ENCODE measurements at regions not wholly inside any gene's neighbourhood (a gene's known extent, or its start where the extent isn't known, plus 50 kb on each side); places are given as distances from the start of the nearest gene placed in this dataset.

GRCh38 chr18:33838054-33838453 lies 260.0 kb downstream of the ASXL3 start:
- Histone ChIP-seq H3K4me2 (no peak overlapping the region), H2AFZ (no peak overlapping the region), H3K4me3 (no peak overlapping the region), H4K20me1 (ENCODE audit: insufficient read depth, poor library complexity, severe bottlenecking) (no peaks in the 10 kb centered on the region), H3K27me3 (no peaks in the 10 kb centered on the region), H3K79me2 (no peaks in the 10 kb centered on the region), H3K36me3 (replicated peaks; ENCODE audit: insufficient read depth, low read depth) (no peaks in the 10 kb centered on the region), H3K27ac (no peak overlapping the region), H3K4me1 (ENCODE audit: insufficient read depth) (no peaks in the 10 kb centered on the region), H3K9me3 (ENCODE audit: low read depth) (no peaks in the 10 kb centered on the region), H3K9me2 (replicated peaks; ENCODE audit: insufficient read depth) (no peaks in the 10 kb centered on the region)
- TF ChIP-seq, protein P1, sequence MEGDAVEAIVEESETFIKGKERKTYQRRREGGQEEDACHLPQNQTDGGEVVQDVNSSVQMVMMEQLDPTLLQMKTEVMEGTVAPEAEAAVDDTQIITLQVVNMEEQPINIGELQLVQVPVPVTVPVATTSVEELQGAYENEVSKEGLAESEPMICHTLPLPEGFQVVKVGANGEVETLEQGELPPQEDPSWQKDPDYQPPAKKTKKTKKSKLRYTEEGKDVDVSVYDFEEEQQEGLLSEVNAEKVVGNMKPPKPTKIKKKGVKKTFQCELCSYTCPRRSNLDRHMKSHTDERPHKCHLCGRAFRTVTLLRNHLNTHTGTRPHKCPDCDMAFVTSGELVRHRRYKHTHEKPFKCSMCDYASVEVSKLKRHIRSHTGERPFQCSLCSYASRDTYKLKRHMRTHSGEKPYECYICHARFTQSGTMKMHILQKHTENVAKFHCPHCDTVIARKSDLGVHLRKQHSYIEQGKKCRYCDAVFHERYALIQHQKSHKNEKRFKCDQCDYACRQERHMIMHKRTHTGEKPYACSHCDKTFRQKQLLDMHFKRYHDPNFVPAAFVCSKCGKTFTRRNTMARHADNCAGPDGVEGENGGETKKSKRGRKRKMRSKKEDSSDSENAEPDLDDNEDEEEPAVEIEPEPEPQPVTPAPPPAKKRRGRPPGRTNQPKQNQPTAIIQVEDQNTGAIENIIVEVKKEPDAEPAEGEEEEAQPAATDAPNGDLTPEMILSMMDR (IDR thresholded peaks at IDR 0.05; ENCODE audit: poor library complexity): no peak
- TF ChIP-seq EZH2phosphoT487 (IDR thresholded peaks at IDR 0.05; ENCODE audit: low read depth, severe bottlenecking, unreplicated experiment) (no peak), EZH2 (IDR thresholded peaks at IDR 0.05; ENCODE audit: borderline replicate concordance) (no peak)
- 89% methylated on average over 1 of the region's 1 CpG for WGBS (ENCODE audit: low lambda C conversion rate, missing lambda C conversion rate)
- no peak for DNase-seq (ENCODE audit: low spot score)

DNA sequence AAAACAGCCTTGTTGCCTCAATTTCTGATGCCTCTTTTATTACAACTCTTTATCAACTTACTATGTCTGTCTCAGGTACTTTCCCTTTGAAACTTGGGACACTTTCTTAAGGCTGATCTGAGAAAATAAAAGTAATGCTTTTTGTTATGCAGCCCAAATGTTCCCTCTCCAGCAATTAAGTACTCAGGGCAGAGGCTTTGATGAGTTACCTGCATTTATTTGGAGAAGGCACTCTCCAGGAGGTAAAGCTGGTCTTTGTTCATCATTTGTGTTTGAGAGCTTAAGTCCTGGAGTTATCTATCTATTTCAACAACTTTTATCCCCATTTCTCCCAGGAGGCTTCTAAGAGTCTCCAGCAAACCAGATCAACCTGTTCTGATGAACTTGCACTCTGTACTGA lies 259.2 kb downstream of the ASXL3 start:
- no peak for TF ChIP-seq EZH2 (IDR thresholded peaks at IDR 0.05; ENCODE audit: borderline replicate concordance)
- TF ChIP-seq, protein P1 (IDR thresholded peaks at IDR 0.05; ENCODE audit: poor library complexity): no peak
- no peak for TF ChIP-seq EZH2phosphoT487 (IDR thresholded peaks at IDR 0.05; ENCODE audit: low read depth, severe bottlenecking, unreplicated experiment)
- Histone ChIP-seq H3K4me3 (no peak overlapping the region), H3K4me1 (ENCODE audit: insufficient read depth) (no peaks in the 10 kb centered on the region), H3K9me2 (replicated peaks; ENCODE audit: insufficient read depth) (no peaks in the 10 kb centered on the region), H3K27ac (no peak overlapping the region), H3K9me3 (ENCODE audit: low read depth) (no peaks in the 10 kb centered on the region), H3K36me3 (replicated peaks; ENCODE audit: insufficient read depth, low read depth) (no peaks in the 10 kb centered on the region), H3K79me2 (no peaks in the 10 kb centered on the region), H4K20me1 (ENCODE audit: insufficient read depth, poor library complexity, severe bottlenecking) (no peaks in the 10 kb centered on the region), H3K27me3 (no peaks in the 10 kb centered on the region), H2AFZ (no peak overlapping the region), H3K4me2 (no peak overlapping the region)
- DNase-seq (ENCODE audit: low spot score): no peak

DNA sequence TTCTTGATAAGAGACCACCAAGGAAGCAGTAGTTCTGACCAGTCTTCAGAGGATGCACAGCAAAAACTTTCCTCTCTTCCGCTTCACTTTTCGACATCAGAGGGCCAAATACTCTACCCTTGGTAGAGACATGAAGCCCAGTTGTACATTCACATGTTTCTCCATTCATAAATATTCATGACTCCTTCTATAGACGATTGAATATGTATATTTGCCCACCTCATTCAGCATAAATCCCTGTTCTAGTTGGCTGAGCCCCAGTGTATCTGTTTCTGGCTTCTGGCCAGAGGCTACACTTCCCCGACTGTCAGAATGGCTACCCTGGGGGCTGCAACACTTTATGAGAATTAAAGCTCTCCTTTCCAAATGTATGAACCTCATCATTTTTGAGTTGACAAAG lies 258.5 kb downstream of the ASXL3 start:
- no peaks in the 10 kb centered on the region for H3K9me3 ChIP-seq (ENCODE audit: low read depth)

More for the DNA sequence above, 258.5 kb downstream of the ASXL3 start:
- no peaks in the 10 kb centered on the region for H3K4me1 ChIP-seq (ENCODE audit: insufficient read depth)
- no peak for DNase-seq (ENCODE audit: low spot score)
- H3K79me2 ChIP-seq: no peaks in the 10 kb centered on the region
- WGBS (ENCODE audit: low lambda C conversion rate, missing lambda C conversion rate): 64% methylated on average over 4 of the region's 4 CpGs
- H2AFZ ChIP-seq: no peak overlapping the region
- H3K27ac ChIP-seq: no peak overlapping the region
- no peaks in the 10 kb centered on the region for H3K9me2 ChIP-seq (replicated peaks; ENCODE audit: insufficient read depth)
- TF ChIP-seq EZH2 (IDR thresholded peaks at IDR 0.05; ENCODE audit: borderline replicate concordance) (no peak), EZH2phosphoT487 (IDR thresholded peaks at IDR 0.05; ENCODE audit: low read depth, severe bottlenecking, unreplicated experiment) (no peak)
- TF ChIP-seq, protein P1 (IDR thresholded peaks at IDR 0.05; ENCODE audit: poor library complexity): no peak
- H3K4me2 ChIP-seq: no peak overlapping the region
- H3K36me3 ChIP-seq (replicated peaks; ENCODE audit: insufficient read depth, low read depth): no peaks in the 10 kb centered on the region
- no peak overlapping the region for H3K4me3 ChIP-seq
- H3K27me3 ChIP-seq: no peaks in the 10 kb centered on the region
- H4K20me1 ChIP-seq (ENCODE audit: insufficient read depth, poor library complexity, severe bottlenecking): no peaks in the 10 kb centered on the region

All from hepatocyte (in vitro differentiated cells).